ENCODE measurements at regions not wholly inside any gene's neighbourhood (a gene's known extent, or its start where the extent isn't known, plus 50 kb on each side); places are given as distances from the start of the nearest gene placed in this dataset.

DNA sequence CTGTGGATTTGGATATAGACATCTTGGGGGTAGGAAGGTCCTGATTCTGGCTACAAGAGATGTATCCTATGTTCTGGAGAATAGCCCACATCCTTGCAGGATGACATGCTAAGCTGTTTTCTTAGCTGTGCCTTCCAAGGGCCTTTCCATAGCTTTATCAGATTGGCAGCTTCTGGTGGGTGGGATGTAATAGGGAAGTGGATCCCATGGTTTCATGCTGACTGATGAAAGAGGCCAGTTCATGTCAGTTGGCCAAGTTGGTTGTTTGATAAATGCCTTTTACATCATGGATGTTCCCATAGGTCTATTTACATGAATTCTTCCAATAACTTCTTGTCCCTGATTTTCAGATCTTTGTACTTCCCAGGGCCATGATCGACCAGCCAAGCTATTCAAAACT, 169.1 kb upstream of the RMST start:
- DNase-seq (ENCODE audit: low spot score) (no peak), ATAC-seq (no peak)
- Mint-ChIP-seq H3K4me1 (peaks cover 6% of the 10 kb centered on the region), H3K27ac (no peak overlapping the region), H3K9me3 (peaks cover 46% of the 10 kb centered on the region), H3K27me3 (ENCODE audit: low read depth) (no peaks in the 10 kb centered on the region), H3K36me3 (peaks cover 26% of the 10 kb centered on the region), H3K4me3 (no peak overlapping the region)
- ChIA-PET CTCF (no interaction called here), POLR2A (no interaction called here)
- TF ChIP-seq TP53 (CRISPR knock-in tag; IDR thresholded peaks at IDR 0.05) (no peak), EMX1 (CRISPR knock-in tag; IDR thresholded peaks at IDR 0.05) (no peak), ZNF232 (CRISPR knock-in tag; IDR thresholded peaks at IDR 0.05) (no peak), SOX15 (CRISPR knock-in tag; IDR thresholded peaks at IDR 0.05) (no peak)
- TF ChIP-seq, protein P1, sequence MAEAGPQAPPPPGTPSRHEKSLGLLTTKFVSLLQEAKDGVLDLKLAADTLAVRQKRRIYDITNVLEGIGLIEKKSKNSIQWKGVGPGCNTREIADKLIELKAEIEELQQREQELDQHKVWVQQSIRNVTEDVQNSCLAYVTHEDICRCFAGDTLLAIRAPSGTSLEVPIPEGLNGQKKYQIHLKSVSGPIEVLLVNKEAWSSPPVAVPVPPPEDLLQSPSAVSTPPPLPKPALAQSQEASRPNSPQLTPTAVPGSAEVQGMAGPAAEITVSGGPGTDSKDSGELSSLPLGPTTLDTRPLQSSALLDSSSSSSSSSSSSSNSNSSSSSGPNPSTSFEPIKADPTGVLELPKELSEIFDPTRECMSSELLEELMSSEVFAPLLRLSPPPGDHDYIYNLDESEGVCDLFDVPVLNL (CRISPR knock-in tag; IDR thresholded peaks at IDR 0.05; ENCODE audit: borderline replicate concordance, low read depth) = no peak

- CTCF ChIA-PET = no interaction called here
Measured at GRCh38 chr12:97299847-97300246, 162.8 kb upstream of the RMST start.

GRCh38 chr12:97300431-97300830, 162.2 kb upstream of the RMST start:
- Mint-ChIP-seq H3K9me3 (peaks cover 37% of the 10 kb centered on the region), H3K4me1 (no peaks in the 10 kb centered on the region), H3K4me3 (no peak overlapping the region), H3K27me3 (ENCODE audit: low read depth) (no peaks in the 10 kb centered on the region; the same call in 1 of the 2 replicates), H3K36me3 (peaks cover 12% of the 10 kb centered on the region), H3K27ac (no peak overlapping the region)
- DNase-seq (ENCODE audit: low spot score) = no peak
- TF ChIP-seq, protein P2, sequence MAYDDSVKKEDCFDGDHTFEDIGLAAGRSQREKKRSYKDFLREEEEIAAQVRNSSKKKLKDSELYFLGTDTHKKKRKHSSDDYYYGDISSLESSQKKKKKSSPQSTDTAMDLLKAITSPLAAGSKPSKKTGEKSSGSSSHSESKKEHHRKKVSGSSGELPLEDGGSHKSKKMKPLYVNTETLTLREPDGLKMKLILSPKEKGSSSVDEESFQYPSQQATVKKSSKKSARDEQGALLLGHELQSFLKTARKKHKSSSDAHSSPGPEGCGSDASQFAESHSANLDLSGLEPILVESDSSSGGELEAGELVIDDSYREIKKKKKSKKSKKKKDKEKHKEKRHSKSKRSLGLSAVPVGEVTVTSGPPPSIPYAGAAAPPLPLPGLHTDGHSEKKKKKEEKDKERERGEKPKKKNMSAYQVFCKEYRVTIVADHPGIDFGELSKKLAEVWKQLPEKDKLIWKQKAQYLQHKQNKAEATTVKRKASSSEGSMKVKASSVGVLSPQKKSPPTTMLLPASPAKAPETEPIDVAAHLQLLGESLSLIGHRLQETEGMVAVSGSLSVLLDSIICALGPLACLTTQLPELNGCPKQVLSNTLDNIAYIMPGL (CRISPR knock-in tag; IDR thresholded peaks at IDR 0.05) = no peak
- TF ChIP-seq ZNF232 (CRISPR knock-in tag; IDR thresholded peaks at IDR 0.05) = no peak
- TF ChIP-seq ESRRA (CRISPR knock-in tag; IDR thresholded peaks at IDR 0.05; ENCODE audit: borderline replicate concordance) = no peak
- TF ChIP-seq USF2 (CRISPR knock-in tag; IDR thresholded peaks at IDR 0.05) = no peak
- no peak for TF ChIP-seq MAX (CRISPR knock-in tag; IDR thresholded peaks at IDR 0.05)
- no peak for TF ChIP-seq MYBL2 (CRISPR knock-in tag; IDR thresholded peaks at IDR 0.05)
- TF ChIP-seq FOXP1 (CRISPR knock-in tag; IDR thresholded peaks at IDR 0.05; ENCODE audit: borderline replicate concordance) = no peak
- TF ChIP-seq NFATC4 (CRISPR knock-in tag; IDR thresholded peaks at IDR 0.05) = no peak
- TF ChIP-seq FOXP4 (CRISPR knock-in tag; IDR thresholded peaks at IDR 0.05) = no peak
- no peak for TF ChIP-seq SP1 (CRISPR knock-in tag; conservative IDR thresholded peaks at IDR 0.05)
- TF ChIP-seq RELA (CRISPR knock-in tag; IDR thresholded peaks at IDR 0.05; ENCODE audit: borderline replicate concordance) = no peak
- TF ChIP-seq MXD4 (CRISPR knock-in tag; IDR thresholded peaks at IDR 0.05; ENCODE audit: borderline replicate concordance) = no peak
- TF ChIP-seq EMX1 (CRISPR knock-in tag; IDR thresholded peaks at IDR 0.05) = no peak
- TF ChIP-seq, protein P3, sequence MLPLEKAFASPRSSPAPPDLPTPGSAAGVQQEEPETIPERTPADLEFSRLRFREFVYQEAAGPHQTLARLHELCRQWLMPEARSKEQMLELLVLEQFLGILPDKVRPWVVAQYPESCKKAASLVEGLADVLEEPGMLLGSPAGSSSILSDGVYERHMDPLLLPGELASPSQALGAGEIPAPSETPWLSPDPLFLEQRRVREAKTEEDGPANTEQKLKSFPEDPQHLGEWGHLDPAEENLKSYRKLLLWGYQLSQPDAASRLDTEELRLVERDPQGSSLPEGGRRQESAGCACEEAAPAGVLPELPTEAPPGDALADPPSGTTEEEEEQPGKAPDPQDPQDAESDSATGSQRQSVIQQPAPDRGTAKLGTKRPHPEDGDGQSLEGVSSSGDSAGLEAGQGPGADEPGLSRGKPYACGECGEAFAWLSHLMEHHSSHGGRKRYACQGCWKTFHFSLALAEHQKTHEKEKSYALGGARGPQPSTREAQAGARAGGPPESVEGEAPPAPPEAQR (CRISPR knock-in tag; IDR thresholded peaks at IDR 0.05) = no peak
- no peak for ATAC-seq
- ChIA-PET CTCF (no interaction called here), POLR2A (no interaction called here)

More at GRCh38 chr12:97299847-97300246, 162.8 kb upstream of the RMST start:
- TF ChIP-seq NFYB (CRISPR knock-in tag; conservative IDR thresholded peaks at IDR 0.05; ENCODE audit: low read depth) (no peak), RELA (CRISPR knock-in tag; IDR thresholded peaks at IDR 0.05; ENCODE audit: borderline replicate concordance) (no peak), EMX1 (CRISPR knock-in tag; IDR thresholded peaks at IDR 0.05) (no peak), GTF2I (CRISPR knock-in tag; conservative IDR thresholded peaks at IDR 0.05) (no peak), ZBTB21 (CRISPR knock-in tag; IDR thresholded peaks at IDR 0.05; ENCODE audit: borderline replicate concordance) (no peak), ZNF671 (CRISPR knock-in tag; IDR thresholded peaks at IDR 0.05) (no peak), ZNF263 (CRISPR knock-in tag; IDR thresholded peaks at IDR 0.05; ENCODE audit: low read depth) (no peak), CREM (CRISPR knock-in tag; IDR thresholded peaks at IDR 0.05) (no peak), ZNF317 (CRISPR knock-in tag; IDR thresholded peaks at IDR 0.05; ENCODE audit: borderline replicate concordance, low read depth) (no peak)
- TF ChIP-seq, protein P4, sequence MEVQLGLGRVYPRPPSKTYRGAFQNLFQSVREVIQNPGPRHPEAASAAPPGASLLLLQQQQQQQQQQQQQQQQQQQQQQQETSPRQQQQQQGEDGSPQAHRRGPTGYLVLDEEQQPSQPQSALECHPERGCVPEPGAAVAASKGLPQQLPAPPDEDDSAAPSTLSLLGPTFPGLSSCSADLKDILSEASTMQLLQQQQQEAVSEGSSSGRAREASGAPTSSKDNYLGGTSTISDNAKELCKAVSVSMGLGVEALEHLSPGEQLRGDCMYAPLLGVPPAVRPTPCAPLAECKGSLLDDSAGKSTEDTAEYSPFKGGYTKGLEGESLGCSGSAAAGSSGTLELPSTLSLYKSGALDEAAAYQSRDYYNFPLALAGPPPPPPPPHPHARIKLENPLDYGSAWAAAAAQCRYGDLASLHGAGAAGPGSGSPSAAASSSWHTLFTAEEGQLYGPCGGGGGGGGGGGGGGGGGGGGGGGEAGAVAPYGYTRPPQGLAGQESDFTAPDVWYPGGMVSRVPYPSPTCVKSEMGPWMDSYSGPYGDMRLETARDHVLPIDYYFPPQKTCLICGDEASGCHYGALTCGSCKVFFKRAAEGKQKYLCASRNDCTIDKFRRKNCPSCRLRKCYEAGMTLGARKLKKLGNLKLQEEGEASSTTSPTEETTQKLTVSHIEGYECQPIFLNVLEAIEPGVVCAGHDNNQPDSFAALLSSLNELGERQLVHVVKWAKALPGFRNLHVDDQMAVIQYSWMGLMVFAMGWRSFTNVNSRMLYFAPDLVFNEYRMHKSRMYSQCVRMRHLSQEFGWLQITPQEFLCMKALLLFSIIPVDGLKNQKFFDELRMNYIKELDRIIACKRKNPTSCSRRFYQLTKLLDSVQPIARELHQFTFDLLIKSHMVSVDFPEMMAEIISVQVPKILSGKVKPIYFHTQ (CRISPR knock-in tag; IDR thresholded peaks at IDR 0.05) = no peak
- no peak overlapping the region for H3K27ac Mint-ChIP-seq
- POLR2A ChIA-PET = no interaction called here
- H3K4me3 Mint-ChIP-seq = no peak overlapping the region
- DNase-seq (ENCODE audit: low spot score) (no peak), ATAC-seq (no peak)
- H3K27me3 Mint-ChIP-seq (ENCODE audit: low read depth) = no peaks in the 10 kb centered on the region; the same call in 1 of the 2 replicates
- peaks cover 17% of the 10 kb centered on the region for H3K36me3 Mint-ChIP-seq
- no peaks in the 10 kb centered on the region for H3K4me1 Mint-ChIP-seq
- peaks cover 43% of the 10 kb centered on the region for H3K9me3 Mint-ChIP-seq

Data from WTC11 (cell line).